Peyer's patch (tissue), 4 donors: ENCODE measurements at regions not wholly inside any gene's neighbourhood (a gene's known extent, or its start where the extent isn't known, plus 50 kb on each side); places are given as distances from the start of the nearest gene placed in this dataset.

Experiments used
- DNase-seq, 3 donors: peaks; one replicate each; pipeline ENCODE4 v3.0.0-alpha.2; 2017 to 2019
- H3K27ac ChIP-seq, 4 donors: fragments of 200-600 bp; sonication (generic); one replicate each; pipeline ENCODE4 v1.5.1; 2016 to 2019
- H3K27me3 ChIP-seq, 2 donors: fragments of 200-600 bp; sonication (generic); one replicate each; pipeline ENCODE4 v1.5.1; 2019
- H3K36me3 ChIP-seq, 3 donors: fragments of 200-600 bp; sonication (generic); one replicate each; pipeline ENCODE4 v1.5.1; 2016 to 2019
- H3K4me1 ChIP-seq, 4 donors: fragments of 200-600 bp; sonication (generic); one replicate each; pipeline ENCODE4 v1.5.1; 2016 to 2019
- H3K4me3 ChIP-seq, 4 donors: fragments of 200-600 bp; sonication (generic); 1 replicate in 3 of 4; 2 replicates in 1 of 4; pipeline ENCODE4 v1.5.1; 2016 to 2019; ENCODE audit warnings: mild to moderate bottlenecking in 1 of 4
- H3K9me3 ChIP-seq, 4 donors: fragments of 200-600 bp; sonication (generic); one replicate each; pipeline ENCODE4 v1.5.1; 2016 to 2019; ENCODE audit warnings: mild to moderate bottlenecking in 1 of 4
- POLR2A ChIP-seq, 2 donors: fragments of 450-650 bp; IDR thresholded peaks; one replicate each; pipeline ENCODE4 v1.5.1; 2017; ENCODE audit warnings: antibody characterized with exemption in 2 of 2, mild to moderate bottlenecking in 2 of 2, moderate library complexity in 2 of 2
- TF ChIP-seq, protein P1 (sequence below), 6 experiments: fragments of 450-650 bp in 4 of 6; fragments of 200-600 bp in 2 of 6; sonication (generic) in 1 of 6; IDR thresholded peaks; one replicate each; pipeline ENCODE4 v1.5.1; 2017 to 2019; ENCODE audit warnings: antibody characterized with exemption in 6 of 6, mild to moderate bottlenecking in 3 of 6, moderate library complexity in 1 of 6

GRCh38 chr5:167511276-167511675 is 780.2 kb upstream of the WWC1 start:
- TF ChIP-seq, protein P1, sequence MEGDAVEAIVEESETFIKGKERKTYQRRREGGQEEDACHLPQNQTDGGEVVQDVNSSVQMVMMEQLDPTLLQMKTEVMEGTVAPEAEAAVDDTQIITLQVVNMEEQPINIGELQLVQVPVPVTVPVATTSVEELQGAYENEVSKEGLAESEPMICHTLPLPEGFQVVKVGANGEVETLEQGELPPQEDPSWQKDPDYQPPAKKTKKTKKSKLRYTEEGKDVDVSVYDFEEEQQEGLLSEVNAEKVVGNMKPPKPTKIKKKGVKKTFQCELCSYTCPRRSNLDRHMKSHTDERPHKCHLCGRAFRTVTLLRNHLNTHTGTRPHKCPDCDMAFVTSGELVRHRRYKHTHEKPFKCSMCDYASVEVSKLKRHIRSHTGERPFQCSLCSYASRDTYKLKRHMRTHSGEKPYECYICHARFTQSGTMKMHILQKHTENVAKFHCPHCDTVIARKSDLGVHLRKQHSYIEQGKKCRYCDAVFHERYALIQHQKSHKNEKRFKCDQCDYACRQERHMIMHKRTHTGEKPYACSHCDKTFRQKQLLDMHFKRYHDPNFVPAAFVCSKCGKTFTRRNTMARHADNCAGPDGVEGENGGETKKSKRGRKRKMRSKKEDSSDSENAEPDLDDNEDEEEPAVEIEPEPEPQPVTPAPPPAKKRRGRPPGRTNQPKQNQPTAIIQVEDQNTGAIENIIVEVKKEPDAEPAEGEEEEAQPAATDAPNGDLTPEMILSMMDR (IDR thresholded peaks at IDR 0.05): no peak
- no peak for TF ChIP-seq POLR2A (IDR thresholded peaks at IDR 0.05)
- no peaks in the 10 kb centered on the region for H3K36me3 ChIP-seq
- no peaks in the 10 kb centered on the region for H3K9me3 ChIP-seq
- no peak overlapping the region for H3K4me3 ChIP-seq
- no peak for DNase-seq
- H3K27me3 ChIP-seq: no peaks in the 10 kb centered on the region
- H3K4me1 ChIP-seq: no peaks in the 10 kb centered on the region
- no peak overlapping the region for H3K27ac ChIP-seq

DNA sequence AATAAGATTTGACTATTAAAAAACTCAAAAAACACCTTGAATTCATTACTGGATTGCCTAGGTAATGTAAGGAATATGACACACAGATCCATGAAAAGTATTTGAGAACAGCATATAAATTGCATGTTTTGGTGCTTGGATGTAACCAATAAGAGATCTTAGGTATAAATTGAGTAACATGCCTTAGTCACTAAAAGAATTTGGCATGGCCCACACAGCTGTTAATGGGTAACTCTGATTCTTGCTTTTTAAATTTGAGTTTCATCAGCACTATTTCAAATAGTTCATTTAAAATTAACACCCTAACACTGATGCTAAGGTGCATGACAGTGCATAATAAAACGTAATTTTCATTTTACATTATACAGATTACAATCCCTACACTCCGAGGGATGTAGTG is 779.3 kb upstream of the WWC1 start:
- no peak overlapping the region for H3K4me3 ChIP-seq
- TF ChIP-seq POLR2A (IDR thresholded peaks at IDR 0.05): no peak
- TF ChIP-seq, protein P1 (IDR thresholded peaks at IDR 0.05): no peak
- no peak for DNase-seq
- H3K9me3 ChIP-seq: no peaks in the 10 kb centered on the region
- no peaks in the 10 kb centered on the region for H3K27me3 ChIP-seq
- H3K4me1 ChIP-seq: no peaks in the 10 kb centered on the region
- no peak overlapping the region for H3K27ac ChIP-seq
- H3K36me3 ChIP-seq: no peaks in the 10 kb centered on the region

GRCh38 chr5:167513381-167513780 is 778.1 kb upstream of the WWC1 start:
- Histone ChIP-seq H3K9me3 (no peaks in the 10 kb centered on the region), H3K27ac (no peak overlapping the region)
- DNase-seq: no peak

DNA sequence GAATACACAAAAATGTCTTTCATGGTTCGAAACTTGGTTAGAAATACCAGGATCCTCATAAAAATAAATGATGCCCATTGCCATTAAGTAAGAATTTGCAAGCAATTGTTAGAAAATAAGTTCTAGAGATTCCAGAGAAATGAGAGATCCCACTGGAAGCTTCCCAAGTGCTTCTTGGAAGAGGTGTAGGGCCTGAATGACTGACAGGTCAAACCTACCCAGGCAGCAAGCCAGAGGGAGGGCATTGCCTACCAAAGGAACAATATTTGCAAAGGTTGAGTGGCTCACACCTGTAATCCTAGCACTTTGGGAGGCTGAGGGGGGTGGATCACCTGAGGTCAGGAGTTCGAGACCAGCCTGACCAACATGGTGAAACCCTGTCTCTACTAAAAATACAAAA is 777.0 kb upstream of the WWC1 start:
- Histone ChIP-seq H3K27me3 (no peaks in the 10 kb centered on the region), H3K27ac (no peak overlapping the region)
- DNase-seq: no peak

More at GRCh38 chr5:167513381-167513780, 778.1 kb upstream of the WWC1 start:
- Histone ChIP-seq H3K36me3 (no peaks in the 10 kb centered on the region), H3K4me1 (no peaks in the 10 kb centered on the region), H3K27me3 (no peaks in the 10 kb centered on the region), H3K4me3 (no peak overlapping the region)
- no peak for TF ChIP-seq POLR2A (IDR thresholded peaks at IDR 0.05)
- TF ChIP-seq, protein P1 (IDR thresholded peaks at IDR 0.05): no peak

GRCh38 chr5:167525004-167525403 is 766.4 kb upstream of the WWC1 start:
- no peak for TF ChIP-seq POLR2A (IDR thresholded peaks at IDR 0.05)
- TF ChIP-seq, protein P1 (IDR thresholded peaks at IDR 0.05): no peak
- no peak for DNase-seq
- H3K27ac ChIP-seq: no peak overlapping the region
- peaks cover 0 to 2% (median 0%) of the 10 kb centered on the region in 4 donors for H3K9me3 ChIP-seq
- no peaks in the 10 kb centered on the region for H3K36me3 ChIP-seq
- no peaks in the 10 kb centered on the region for H3K4me1 ChIP-seq
- no peak overlapping the region for H3K4me3 ChIP-seq
- no peaks in the 10 kb centered on the region for H3K27me3 ChIP-seq

More for the DNA sequence above, 777.0 kb upstream of the WWC1 start:
- TF ChIP-seq POLR2A (IDR thresholded peaks at IDR 0.05): no peak
- TF ChIP-seq, protein P1 (IDR thresholded peaks at IDR 0.05): no peak
- no peak overlapping the region for H3K4me3 ChIP-seq
- no peaks in the 10 kb centered on the region for H3K4me1 ChIP-seq
- H3K36me3 ChIP-seq: no peaks in the 10 kb centered on the region
- no peaks in the 10 kb centered on the region for H3K9me3 ChIP-seq

GRCh38 chr5:167528651-167529050 is 762.8 kb upstream of the WWC1 start:
- Histone ChIP-seq H3K4me3 (no peak overlapping the region), H3K4me1 (no peaks in the 10 kb centered on the region), H3K27ac (no peak overlapping the region), H3K9me3 (no peaks in the 10 kb centered on the region), H3K36me3 (no peaks in the 10 kb centered on the region), H3K27me3 (no peaks in the 10 kb centered on the region)
- TF ChIP-seq, protein P1 (IDR thresholded peaks at IDR 0.05): no peak
- TF ChIP-seq POLR2A (IDR thresholded peaks at IDR 0.05): no peak
- DNase-seq: no peak
